Trophoblast cell (in vitro differentiated cells and primary cell): ENCODE measurements at regions not wholly inside any gene's neighbourhood (a gene's known extent, or its start where the extent isn't known, plus 50 kb on each side); places are given as distances from the start of the nearest gene placed in this dataset.
A peak's percentile ranks its signal among the peaks of the same experiment; 100 is the strongest.

Experiments
- DNase-seq, 2 donors: peaks; one replicate each; pipeline ENCODE4 v3.0.0-alpha.2; 2016
- H2AFZ ChIP-seq: 2 replicates; pipeline ENCODE4 v1.6.1; 2013; ENCODE audit warnings: low read length, moderate library complexity, mild to moderate bottlenecking; ENCODE audit not compliant: insufficient read depth, poor library complexity
- H2AK5ac ChIP-seq: 2 replicates; pipeline ENCODE4 v1.6.1; 2013; ENCODE audit warnings: mild to moderate bottlenecking, low read length
- H2BK120ac ChIP-seq: 2 replicates; pipeline ENCODE4 v1.6.1; 2013; ENCODE audit warnings: low read length, mild to moderate bottlenecking, moderate library complexity; ENCODE audit not compliant: insufficient read depth, poor library complexity
- H2BK12ac ChIP-seq: 2 replicates; pipeline ENCODE4 v1.6.1; 2013; ENCODE audit warnings: mild to moderate bottlenecking, low read length, moderate library complexity
- H2BK5ac ChIP-seq: 2 replicates; pipeline ENCODE4 v1.6.1; 2013; ENCODE audit warnings: low read length, low read depth, moderate library complexity, mild to moderate bottlenecking; ENCODE audit not compliant: poor library complexity
- H3K14ac ChIP-seq: 2 replicates; pipeline ENCODE4 v1.6.1; 2013; ENCODE audit warnings: mild to moderate bottlenecking, low read length
- H3K18ac ChIP-seq: 2 replicates; pipeline ENCODE4 v1.6.1; 2013; ENCODE audit warnings: mild to moderate bottlenecking, low read length
- H3K23ac ChIP-seq: 2 replicates; pipeline ENCODE4 v1.6.1; 2013; ENCODE audit warnings: low read length
- H3K27ac ChIP-seq: 2 replicates; pipeline ENCODE4 v1.5.1; 2013; ENCODE audit warnings: low read depth, mild to moderate bottlenecking, inconsistent platforms, low read length, moderate library complexity
- H3K27me3 ChIP-seq: 2 replicates; pipeline ENCODE4 v1.6.1; 2013; ENCODE audit warnings: inconsistent platforms, mild to moderate bottlenecking, low read length, moderate library complexity; ENCODE audit not compliant: insufficient read depth
- H3K36me3 ChIP-seq, 2 experiments: 1 replicate in 1 of 2; 2 replicates in 1 of 2; pipeline ENCODE4 v1.6.1; 2013; ENCODE audit warnings: low read length in 2 of 2, mild to moderate bottlenecking in 2 of 2, moderate library complexity in 1 of 2; ENCODE audit not compliant: insufficient read depth in 2 of 2, control insufficient read depth in 1 of 2
- H3K4ac ChIP-seq: 2 replicates; pipeline ENCODE4 v1.6.1; 2013; ENCODE audit warnings: low read depth, mild to moderate bottlenecking, low read length, moderate library complexity
- H3K4me1 ChIP-seq, 2 experiments: 1 replicate in 1 of 2; 2 replicates in 1 of 2; pipeline ENCODE4 v1.6.1; 2013; ENCODE audit warnings: low read length in 2 of 2, mild to moderate bottlenecking in 2 of 2, moderate library complexity in 1 of 2; ENCODE audit not compliant: insufficient read depth in 2 of 2, control insufficient read depth in 1 of 2
- H3K4me2 ChIP-seq: 2 replicates; pipeline ENCODE4 v1.6.1; 2013; ENCODE audit warnings: inconsistent platforms, mild to moderate bottlenecking, low read length, moderate library complexity
- H3K4me3 ChIP-seq: 2 replicates; pipeline ENCODE4 v1.5.1; 2013; ENCODE audit warnings: mild to moderate bottlenecking, low read depth, low read length, inconsistent platforms
- H3K79me1 ChIP-seq: one replicate; pipeline ENCODE4 v1.6.1; 2013; ENCODE audit warnings: low read length
- H3K79me2 ChIP-seq: 2 replicates; pipeline ENCODE4 v1.6.1; 2013; ENCODE audit warnings: low read length, mild to moderate bottlenecking; ENCODE audit not compliant: control insufficient read depth, insufficient read depth, poor library complexity
- H3K9ac ChIP-seq: 2 replicates; pipeline ENCODE4 v1.6.1; 2013; ENCODE audit warnings: mild to moderate bottlenecking, low read length
- H3K9me3 ChIP-seq: 2 replicates; pipeline ENCODE4 v1.6.1; 2013; ENCODE audit warnings: low read depth, mild to moderate bottlenecking, control low read depth, inconsistent platforms, low read length; ENCODE audit not compliant: insufficient read depth
- H4K12ac ChIP-seq: 2 replicates; pipeline ENCODE4 v1.6.1; 2013; ENCODE audit warnings: low read depth, mild to moderate bottlenecking, low read length, moderate library complexity
- H4K8ac ChIP-seq: 2 replicates; pipeline ENCODE4 v1.6.1; 2013; ENCODE audit warnings: low read depth, mild to moderate bottlenecking, low read length, moderate library complexity
- H4K91ac ChIP-seq: one replicate; pipeline ENCODE4 v1.6.1; 2013; ENCODE audit warnings: low read depth, mild to moderate bottlenecking, low read length, moderate library complexity
- WGBS: extraction: QIAGEN DNeasy Blood & Tissue Kit; methylation state at CpG from one replicate; pipeline ENCODE4 v1.1.7; 2013; ENCODE audit warnings: missing lambda C conversion rate; ENCODE audit not compliant: insufficient read length, insufficient coverage; ENCODE audit errors: extremely low coverage; 5-methylcytosine and 5-hydroxymethylcytosine counted together

GRCh38 chr1:244160455-244161235 is 109.6 kb downstream of the ZBTB18 start:
- Histone ChIP-seq H3K4me3 (no peak overlapping the region), H2AK5ac (no peak overlapping the region), H4K8ac (no peak overlapping the region), H3K4me1 (peaks cover 8 to 10% of the 10 kb centered on the region in 2 experiments), H3K14ac (no peak overlapping the region), H3K79me1 (peaks cover 9% of the 10 kb centered on the region), H3K9me3 (no peaks in the 10 kb centered on the region), H4K91ac (no peak overlapping the region), H3K27me3 (no peaks in the 10 kb centered on the region), H3K4ac (no peak overlapping the region), H4K12ac (no peak overlapping the region), H2BK5ac (no peak overlapping the region), H2AFZ (no peak overlapping the region), H3K18ac (no peak overlapping the region), H3K23ac (no peak overlapping the region), H2BK12ac (no peak overlapping the region), H3K79me2 (no peaks in the 10 kb centered on the region), H3K9ac (no peak overlapping the region), H3K36me3 (no peaks in the 10 kb centered on the region), H3K4me2 (no peak overlapping the region), H3K27ac (no peak overlapping the region), H2BK120ac (no peak overlapping the region)
- no CpG with 5 or more reads among the region's 9 CpGs for WGBS
- no peak for DNase-seq

- no peak overlapping the region for H2BK12ac ChIP-seq
These were observed 110.1 kb downstream of the ZBTB18 start for GRCh38 chr1:244161236-244161510.

GRCh38 chr1:244162786-244163530 is 111.9 kb downstream of the ZBTB18 start:
- Histone ChIP-seq H3K4me1 (peaks cover 8 to 10% of the 10 kb centered on the region in 2 experiments), H4K8ac (no peak overlapping the region), H3K4me2 (no peak overlapping the region), H4K91ac (peak overlapping the region; percentile 27), H4K12ac (no peak overlapping the region), H3K9ac (no peak overlapping the region), H2AK5ac (peak overlapping the region; percentile 88), H3K14ac (no peak overlapping the region), H3K18ac (no peak overlapping the region), H3K79me1 (peaks cover 9% of the 10 kb centered on the region), H3K27me3 (no peaks in the 10 kb centered on the region), H3K79me2 (no peaks in the 10 kb centered on the region), H2BK120ac (no peak overlapping the region), H3K4me3 (no peak overlapping the region), H3K36me3 (no peaks in the 10 kb centered on the region), H3K23ac (no peak overlapping the region), H2AFZ (no peak overlapping the region), H3K27ac (no peak overlapping the region), H2BK12ac (peak overlapping the region; percentile 80), H2BK5ac (no peak overlapping the region), H3K9me3 (no peaks in the 10 kb centered on the region), H3K4ac (no peak overlapping the region)
- DNase-seq = no peak
- WGBS = no CpG with 5 or more reads among the region's 12 CpGs

More at GRCh38 chr1:244161236-244161510, 110.1 kb downstream of the ZBTB18 start:
- no peak overlapping the region for H2AK5ac ChIP-seq
- H3K27ac ChIP-seq = no peak overlapping the region
- H3K36me3 ChIP-seq = no peaks in the 10 kb centered on the region
- H3K79me1 ChIP-seq = peaks cover 9% of the 10 kb centered on the region
- no peak overlapping the region for H3K23ac ChIP-seq
- H3K27me3 ChIP-seq = no peaks in the 10 kb centered on the region
- H3K4me2 ChIP-seq = no peak overlapping the region
- H3K14ac ChIP-seq = no peak overlapping the region
- no peak overlapping the region for H4K91ac ChIP-seq
- H2AFZ ChIP-seq = no peak overlapping the region
- H4K8ac ChIP-seq = no peak overlapping the region
- H3K79me2 ChIP-seq = no peaks in the 10 kb centered on the region
- H3K4me1 ChIP-seq = peaks cover 8 to 10% of the 10 kb centered on the region in 2 experiments
- no peak overlapping the region for H3K9ac ChIP-seq
- WGBS = no CpG with 5 or more reads among the region's 5 CpGs
- H3K9me3 ChIP-seq = no peaks in the 10 kb centered on the region
- no peak overlapping the region for H3K18ac ChIP-seq
- H3K4ac ChIP-seq = no peak overlapping the region
- no peak overlapping the region for H3K4me3 ChIP-seq
- DNase-seq = no peak
- H2BK5ac ChIP-seq = no peak overlapping the region
- no peak overlapping the region for H4K12ac ChIP-seq
- no peak overlapping the region for H2BK120ac ChIP-seq

- Histone ChIP-seq H3K14ac (peak overlapping the region; percentile 61), H2AFZ (no peak overlapping the region), H4K8ac (peak overlapping the region; percentile 71), H2AK5ac (peak overlapping the region; percentile 2), H3K9ac (no peak overlapping the region), H2BK12ac (peak overlapping the region; percentile 90), H3K9me3 (no peaks in the 10 kb centered on the region), H3K79me2 (no peaks in the 10 kb centered on the region), H3K4me2 (peak overlapping the region; percentile 46), H2BK5ac (peak overlapping the region; percentile 54), H3K4me1 (peaks cover 8 to 10% of the 10 kb centered on the region in 2 experiments), H3K79me1 (peaks cover 9% of the 10 kb centered on the region), H3K4ac (no peak overlapping the region), H3K27ac (peak overlapping the region; percentile 91), H3K4me3 (peak overlapping the region; percentile 45), H3K36me3 (no peaks in the 10 kb centered on the region), H2BK120ac (peak overlapping the region; percentile 68), H4K12ac (no peak overlapping the region), H4K91ac (peak overlapping the region; percentile 78), H3K23ac (no peak overlapping the region), H3K27me3 (no peaks in the 10 kb centered on the region), H3K18ac (no peak overlapping the region)
- peak; percentile 77 to 95 for DNase-seq
- no CpG with 5 or more reads among the region's 8 CpGs for WGBS
These were observed 112.9 kb downstream of the ZBTB18 start for GRCh38 chr1:244163861-244164510.
